Uterus (tissue), 2 donors: ENCODE measurements at regions not wholly inside any gene's neighbourhood (a gene's known extent, or its start where the extent isn't known, plus 50 kb on each side); places are given as distances from the start of the nearest gene placed in this dataset.

ENCODE experiments used
- POLR2A ChIP-seq, 2 donors: fragments of 450-650 bp; IDR thresholded peaks; one replicate each; pipeline ENCODE4 v1.6.1; 2016; ENCODE audit warnings: antibody characterized with exemption in 2 of 2, mild to moderate bottlenecking in 1 of 2, moderate library complexity in 1 of 2
- TF ChIP-seq, protein P1 (sequence below), 4 experiments: fragments of 200-600 bp in 2 of 4; fragments of 450-650 bp in 2 of 4; sonication (generic) in 2 of 4; IDR thresholded peaks; one replicate each; pipeline ENCODE4 v1.5.1; 2016 to 2019; ENCODE audit warnings: antibody characterized with exemption in 4 of 4, mild to moderate bottlenecking in 2 of 4, moderate library complexity in 1 of 4

DNA sequence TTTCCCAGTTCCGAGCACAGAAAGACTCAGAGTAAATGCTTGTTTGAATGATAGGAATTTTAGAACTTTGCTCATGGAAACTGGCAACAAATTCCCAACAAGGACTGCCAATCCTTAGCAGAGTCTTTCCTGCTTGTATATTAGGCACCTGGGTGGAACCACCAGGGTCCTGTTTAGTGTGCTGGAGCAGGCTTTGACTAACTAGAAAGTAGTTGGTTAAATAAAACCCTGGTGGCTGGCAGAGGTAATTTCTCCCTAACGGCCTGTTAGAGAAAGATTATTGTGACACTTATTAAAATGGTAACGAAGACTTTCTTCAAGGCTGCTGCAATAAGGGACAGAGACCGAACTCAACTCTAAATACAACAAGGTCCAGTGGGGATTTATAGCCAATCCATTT lies 103.6 kb upstream of the TEX13D start:
- TF ChIP-seq, protein P1, sequence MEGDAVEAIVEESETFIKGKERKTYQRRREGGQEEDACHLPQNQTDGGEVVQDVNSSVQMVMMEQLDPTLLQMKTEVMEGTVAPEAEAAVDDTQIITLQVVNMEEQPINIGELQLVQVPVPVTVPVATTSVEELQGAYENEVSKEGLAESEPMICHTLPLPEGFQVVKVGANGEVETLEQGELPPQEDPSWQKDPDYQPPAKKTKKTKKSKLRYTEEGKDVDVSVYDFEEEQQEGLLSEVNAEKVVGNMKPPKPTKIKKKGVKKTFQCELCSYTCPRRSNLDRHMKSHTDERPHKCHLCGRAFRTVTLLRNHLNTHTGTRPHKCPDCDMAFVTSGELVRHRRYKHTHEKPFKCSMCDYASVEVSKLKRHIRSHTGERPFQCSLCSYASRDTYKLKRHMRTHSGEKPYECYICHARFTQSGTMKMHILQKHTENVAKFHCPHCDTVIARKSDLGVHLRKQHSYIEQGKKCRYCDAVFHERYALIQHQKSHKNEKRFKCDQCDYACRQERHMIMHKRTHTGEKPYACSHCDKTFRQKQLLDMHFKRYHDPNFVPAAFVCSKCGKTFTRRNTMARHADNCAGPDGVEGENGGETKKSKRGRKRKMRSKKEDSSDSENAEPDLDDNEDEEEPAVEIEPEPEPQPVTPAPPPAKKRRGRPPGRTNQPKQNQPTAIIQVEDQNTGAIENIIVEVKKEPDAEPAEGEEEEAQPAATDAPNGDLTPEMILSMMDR (IDR thresholded peaks at IDR 0.05), result no peak
- no peak for TF ChIP-seq POLR2A (IDR thresholded peaks at IDR 0.05)
